ENCODE measurements at regions not wholly inside any gene's neighbourhood (a gene's known extent, or its start where the extent isn't known, plus 50 kb on each side); places are given as distances from the start of the nearest gene placed in this dataset.
A peak's percentile ranks its signal among the peaks of the same experiment; 100 is the strongest.

DNA sequence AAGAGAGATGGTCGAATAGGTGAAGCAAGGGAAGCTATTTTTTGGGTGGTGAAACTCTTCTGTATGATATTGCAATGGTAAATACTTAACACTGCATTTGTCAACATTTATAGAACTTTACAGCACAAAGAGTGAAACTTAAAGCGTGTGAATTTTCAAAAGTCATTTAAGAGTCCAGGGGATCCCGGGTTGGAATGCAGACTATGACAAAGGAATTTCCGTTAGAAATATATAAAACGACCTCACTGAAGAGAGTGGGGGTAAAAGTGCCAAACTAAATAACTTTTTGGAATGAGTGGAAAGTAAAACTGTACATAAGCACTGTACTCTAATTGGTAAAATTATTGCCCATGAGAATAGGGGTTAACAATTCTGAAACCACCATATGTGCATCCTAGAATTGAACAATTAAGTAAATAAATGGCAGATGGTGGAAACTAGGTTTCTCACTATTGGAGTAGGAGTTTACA lies 191.0 kb upstream of the FN1 start:
- Histone ChIP-seq H3K9me3 (no peaks in the 10 kb centered on the region), H3K27ac (no peak overlapping the region), H3K4me3 (no peak overlapping the region), H3K36me3 (no peaks in the 10 kb centered on the region), H3K27me3 (replicated peaks; ENCODE audit: insufficient read depth) (no peaks in the 10 kb centered on the region), H3K4me1 (replicated peaks) (no peaks in the 10 kb centered on the region)
- DNase-seq (ENCODE audit: low spot score) = no peak
- 42% methylated on average over 5 of the region's 5 CpGs for WGBS
- TF ChIP-seq POLR2A (IDR thresholded peaks at IDR 0.05) (no peak), POLR2AphosphoS5 (IDR thresholded peaks at IDR 0.05) (no peak)
- TF ChIP-seq, protein P1, sequence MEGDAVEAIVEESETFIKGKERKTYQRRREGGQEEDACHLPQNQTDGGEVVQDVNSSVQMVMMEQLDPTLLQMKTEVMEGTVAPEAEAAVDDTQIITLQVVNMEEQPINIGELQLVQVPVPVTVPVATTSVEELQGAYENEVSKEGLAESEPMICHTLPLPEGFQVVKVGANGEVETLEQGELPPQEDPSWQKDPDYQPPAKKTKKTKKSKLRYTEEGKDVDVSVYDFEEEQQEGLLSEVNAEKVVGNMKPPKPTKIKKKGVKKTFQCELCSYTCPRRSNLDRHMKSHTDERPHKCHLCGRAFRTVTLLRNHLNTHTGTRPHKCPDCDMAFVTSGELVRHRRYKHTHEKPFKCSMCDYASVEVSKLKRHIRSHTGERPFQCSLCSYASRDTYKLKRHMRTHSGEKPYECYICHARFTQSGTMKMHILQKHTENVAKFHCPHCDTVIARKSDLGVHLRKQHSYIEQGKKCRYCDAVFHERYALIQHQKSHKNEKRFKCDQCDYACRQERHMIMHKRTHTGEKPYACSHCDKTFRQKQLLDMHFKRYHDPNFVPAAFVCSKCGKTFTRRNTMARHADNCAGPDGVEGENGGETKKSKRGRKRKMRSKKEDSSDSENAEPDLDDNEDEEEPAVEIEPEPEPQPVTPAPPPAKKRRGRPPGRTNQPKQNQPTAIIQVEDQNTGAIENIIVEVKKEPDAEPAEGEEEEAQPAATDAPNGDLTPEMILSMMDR (IDR thresholded peaks at IDR 0.05) = no peak
- intact Hi-C loops (cut with DNase I) = no loop called here

DNA sequence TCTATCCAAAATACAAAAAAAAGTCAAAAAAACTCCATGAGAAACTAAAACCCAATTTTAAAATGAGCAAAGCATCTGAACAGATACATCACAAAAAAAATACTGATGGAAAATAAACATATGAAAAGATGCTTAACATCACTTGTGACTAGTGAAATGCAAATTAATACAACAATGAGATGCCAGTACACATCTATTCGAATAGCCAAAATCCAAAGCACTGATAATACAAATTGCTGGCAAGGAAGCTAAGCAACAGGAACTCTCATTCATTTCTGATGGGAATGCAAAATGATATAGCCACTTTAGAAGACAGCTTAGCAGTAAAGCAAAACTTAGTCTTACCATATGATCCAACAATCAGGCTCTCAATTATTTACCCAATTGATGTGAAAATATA lies 190.2 kb upstream of the FN1 start:
- Histone ChIP-seq H3K9me3 (no peaks in the 10 kb centered on the region), H3K27me3 (replicated peaks; ENCODE audit: insufficient read depth) (no peaks in the 10 kb centered on the region), H3K4me1 (replicated peaks) (no peaks in the 10 kb centered on the region), H3K27ac (no peak overlapping the region), H3K4me3 (no peak overlapping the region), H3K36me3 (no peaks in the 10 kb centered on the region)
- TF ChIP-seq POLR2A (IDR thresholded peaks at IDR 0.05) (no peak), POLR2AphosphoS5 (IDR thresholded peaks at IDR 0.05) (no peak)
- TF ChIP-seq, protein P1 (IDR thresholded peaks at IDR 0.05) = no peak
- DNase-seq (ENCODE audit: low spot score) = no peak
- intact Hi-C loops (cut with DNase I) = no loop called here
- WGBS = 91% methylated on average over 1 of the region's 1 CpG

DNA sequence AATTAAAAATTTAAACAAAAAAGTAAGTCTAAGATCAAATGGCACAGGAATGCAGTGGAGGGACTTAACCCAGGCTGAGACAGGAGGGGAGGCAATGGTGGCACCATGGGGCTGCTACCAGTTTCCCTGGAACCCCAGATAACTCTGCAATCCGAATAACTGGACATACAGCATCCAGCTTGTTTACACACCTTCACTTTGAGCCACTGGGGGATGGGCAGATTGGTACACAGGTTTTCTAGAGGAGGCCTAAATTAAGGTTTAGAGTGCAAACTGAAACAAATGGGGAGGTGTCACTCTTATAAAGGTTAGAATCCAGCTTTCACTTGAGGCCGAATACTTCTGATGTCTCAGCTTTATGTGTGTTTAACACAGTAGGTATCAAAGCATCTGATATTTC lies 189.3 kb upstream of the FN1 start:
- Histone ChIP-seq H3K27me3 (replicated peaks; ENCODE audit: insufficient read depth) (no peaks in the 10 kb centered on the region), H3K4me3 (no peak overlapping the region), H3K4me1 (replicated peaks) (no peaks in the 10 kb centered on the region), H3K36me3 (no peaks in the 10 kb centered on the region), H3K9me3 (no peaks in the 10 kb centered on the region), H3K27ac (peak overlapping the region in 1 of 2 donors; percentile 36)
- 94% methylated on average over 2 of the region's 2 CpGs for WGBS
- DNase-seq (ENCODE audit: low spot score) = no peak
- TF ChIP-seq POLR2A (IDR thresholded peaks at IDR 0.05) = no peak
- intact Hi-C loops (cut with DNase I) = no loop called here

DNA sequence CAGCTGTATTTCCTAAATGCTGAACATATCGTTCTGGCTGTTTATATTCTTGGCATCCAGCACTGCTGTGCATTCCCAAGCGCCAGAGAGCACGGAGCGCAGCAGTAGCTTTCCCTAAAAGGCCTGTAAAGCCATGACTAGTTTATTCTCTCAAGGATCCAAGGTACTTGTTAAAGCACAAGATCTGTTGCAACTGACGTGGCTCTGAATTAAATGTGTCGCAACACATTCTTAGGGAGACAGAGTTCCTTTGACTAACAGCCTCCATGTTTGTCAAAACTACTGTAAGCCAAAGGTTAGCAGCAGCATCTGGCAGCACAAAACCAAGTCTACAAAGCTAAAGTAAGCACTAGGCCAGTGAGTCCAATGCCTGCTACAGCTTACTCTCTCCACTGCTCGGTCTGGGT lies 188.6 kb upstream of the FN1 start:
- no peak for TF ChIP-seq POLR2A (IDR thresholded peaks at IDR 0.05)
- peak; percentile 84 for TF ChIP-seq POLR2AphosphoS5 (IDR thresholded peaks at IDR 0.05)
- no peaks in the 10 kb centered on the region for H3K4me1 ChIP-seq (replicated peaks)
- no peaks in the 10 kb centered on the region for H3K36me3 ChIP-seq
- peak; percentile 45 for DNase-seq (ENCODE audit: low spot score)
- intact Hi-C loops (cut with DNase I) = loop anchor here (5.0 kb wide), 1 partner anchor 88 kb away; no protein-coding TSS in a partner anchor
- H3K27ac ChIP-seq = peak overlapping the region; percentile 36 to 40
- WGBS = 34% methylated on average over 7 of the region's 7 CpGs
- no peaks in the 10 kb centered on the region for H3K9me3 ChIP-seq
- no peak overlapping the region for H3K4me3 ChIP-seq
- no peaks in the 10 kb centered on the region for H3K27me3 ChIP-seq (replicated peaks; ENCODE audit: insufficient read depth)

DNA sequence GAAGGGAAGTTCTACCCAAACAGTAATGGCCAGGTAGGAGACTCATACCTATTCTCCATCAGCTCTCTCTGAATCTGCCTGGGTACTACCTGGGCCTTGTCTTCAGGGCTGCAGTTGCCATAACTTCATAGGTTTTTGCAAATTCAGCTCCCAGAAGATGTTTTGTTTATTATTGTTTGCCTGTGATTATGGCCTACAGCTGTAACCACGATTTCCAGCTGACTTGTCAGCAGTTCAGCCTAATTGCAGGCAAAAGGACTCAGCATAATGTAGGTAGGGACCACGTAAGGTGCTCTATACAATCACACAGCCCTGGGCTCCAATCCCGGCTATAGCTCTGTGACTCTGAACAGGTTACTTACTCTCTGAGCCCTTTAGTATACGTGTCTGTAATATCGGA lies 187.0 kb upstream of the FN1 start:
- no peak overlapping the region for H3K4me3 ChIP-seq
- no peak for DNase-seq (ENCODE audit: low spot score)
- WGBS = 74% methylated on average over 5 of the region's 5 CpGs
- intact Hi-C loops (cut with DNase I) = loop anchor here (5.0 kb wide), 1 partner anchor 89 kb away; no protein-coding TSS in a partner anchor
- H3K4me1 ChIP-seq (replicated peaks) = no peaks in the 10 kb centered on the region
- no peaks in the 10 kb centered on the region for H3K9me3 ChIP-seq
- no peaks in the 10 kb centered on the region for H3K27me3 ChIP-seq (replicated peaks; ENCODE audit: insufficient read depth)
- H3K27ac ChIP-seq = no peak overlapping the region
- no peaks in the 10 kb centered on the region for H3K36me3 ChIP-seq
- TF ChIP-seq POLR2A (IDR thresholded peaks at IDR 0.05) (no peak), POLR2AphosphoS5 (IDR thresholded peaks at IDR 0.05) (no peak)
- TF ChIP-seq, protein P1 (IDR thresholded peaks at IDR 0.05) = no peak

DNA sequence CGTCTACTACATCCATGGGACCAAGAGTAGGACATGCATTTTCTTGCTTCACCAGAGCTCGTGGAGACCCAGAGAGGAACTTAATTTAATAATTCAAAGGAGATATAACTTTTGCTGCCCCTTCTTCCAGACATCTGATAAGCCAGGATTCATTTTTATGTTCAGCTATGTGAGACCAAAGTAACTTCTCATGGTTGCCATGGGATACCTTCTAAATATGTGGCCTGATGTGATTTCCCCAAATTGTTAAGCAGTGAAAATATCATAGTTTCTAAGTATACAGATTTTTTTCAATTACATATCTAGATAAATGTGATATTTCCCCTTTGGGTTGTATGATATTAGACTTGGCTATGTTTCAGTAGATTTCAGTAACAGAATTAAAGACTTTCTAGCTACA lies 185.5 kb upstream of the FN1 start:
- 97% methylated on average over 2 of the region's 2 CpGs for WGBS
- DNase-seq (ENCODE audit: low spot score) = no peak
- Histone ChIP-seq H3K4me3 (no peak overlapping the region), H3K27me3 (replicated peaks; ENCODE audit: insufficient read depth) (no peaks in the 10 kb centered on the region), H3K9me3 (no peaks in the 10 kb centered on the region), H3K27ac (no peak overlapping the region), H3K36me3 (no peaks in the 10 kb centered on the region), H3K4me1 (replicated peaks) (no peaks in the 10 kb centered on the region)
- TF ChIP-seq, protein P1 (IDR thresholded peaks at IDR 0.05) = no peak
- no peak for TF ChIP-seq POLR2AphosphoS5 (IDR thresholded peaks at IDR 0.05)
- TF ChIP-seq POLR2A (IDR thresholded peaks at IDR 0.05) = no peak
- intact Hi-C loops (cut with DNase I) = loop anchor here (5.0 kb wide), 1 partner anchor 91 kb away; no protein-coding TSS in a partner anchor
